22Rv1 (cell line): ENCODE measurements at regions not wholly inside any gene's neighbourhood (a gene's known extent, or its start where the extent isn't known, plus 50 kb on each side); places are given as distances from the start of the nearest gene placed in this dataset.

Experiments
- ZFX ChIP-seq: fragments of 450-650 bp; IDR thresholded peaks from 2 replicates; pipeline ENCODE4 v1.6.1; 2017; ENCODE audit warnings: antibody characterized with exemption, borderline replicate concordance
- TF ChIP-seq, protein P1 (sequence below): fragments of 450-650 bp; IDR thresholded peaks from 2 replicates; pipeline ENCODE4 v1.5.1; 2017; ENCODE audit warnings: mild to moderate bottlenecking

DNA sequence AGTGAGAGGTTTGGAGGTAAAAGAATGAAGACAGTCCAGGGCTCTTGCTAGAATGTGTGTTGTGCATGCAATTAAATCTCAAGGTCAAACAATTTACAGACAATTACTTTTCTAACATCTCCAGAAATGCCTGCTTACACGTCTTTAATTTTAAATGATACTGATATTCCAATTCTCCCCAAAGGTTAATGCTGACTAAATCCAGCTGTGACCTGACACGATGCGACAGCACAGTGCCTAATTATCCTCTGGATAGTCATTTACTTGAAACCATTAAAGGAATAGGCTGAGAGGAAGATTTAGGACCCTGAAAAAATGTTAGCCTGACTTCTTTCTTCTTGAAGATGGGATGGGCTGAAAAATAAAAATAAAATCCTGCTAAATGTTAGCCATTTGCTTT, 178.2 kb upstream of the MMS22L start:
- TF ChIP-seq, protein P1, sequence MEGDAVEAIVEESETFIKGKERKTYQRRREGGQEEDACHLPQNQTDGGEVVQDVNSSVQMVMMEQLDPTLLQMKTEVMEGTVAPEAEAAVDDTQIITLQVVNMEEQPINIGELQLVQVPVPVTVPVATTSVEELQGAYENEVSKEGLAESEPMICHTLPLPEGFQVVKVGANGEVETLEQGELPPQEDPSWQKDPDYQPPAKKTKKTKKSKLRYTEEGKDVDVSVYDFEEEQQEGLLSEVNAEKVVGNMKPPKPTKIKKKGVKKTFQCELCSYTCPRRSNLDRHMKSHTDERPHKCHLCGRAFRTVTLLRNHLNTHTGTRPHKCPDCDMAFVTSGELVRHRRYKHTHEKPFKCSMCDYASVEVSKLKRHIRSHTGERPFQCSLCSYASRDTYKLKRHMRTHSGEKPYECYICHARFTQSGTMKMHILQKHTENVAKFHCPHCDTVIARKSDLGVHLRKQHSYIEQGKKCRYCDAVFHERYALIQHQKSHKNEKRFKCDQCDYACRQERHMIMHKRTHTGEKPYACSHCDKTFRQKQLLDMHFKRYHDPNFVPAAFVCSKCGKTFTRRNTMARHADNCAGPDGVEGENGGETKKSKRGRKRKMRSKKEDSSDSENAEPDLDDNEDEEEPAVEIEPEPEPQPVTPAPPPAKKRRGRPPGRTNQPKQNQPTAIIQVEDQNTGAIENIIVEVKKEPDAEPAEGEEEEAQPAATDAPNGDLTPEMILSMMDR = no peak
- TF ChIP-seq ZFX = no peak
